Activated naive CD8-positive, alpha-beta T cell treated with anti-CD3 and anti-CD28 coated beads, Interleukin-2, amount 10 ng/mL, durations not matched to agents 7 days and 5 days (primary cell): ENCODE measurements at regions not wholly inside any gene's neighbourhood (a gene's known extent, or its start where the extent isn't known, plus 50 kb on each side); places are given as distances from the start of the nearest gene placed in this dataset.

Experiments
- ATAC-seq: fragments of 150-1000 bp; cut with Tn5 transposase; one replicate; pipeline ENCODE4 v1.10.0; 2021; ENCODE audit warnings: low read depth, moderate library complexity
- POLR2A ChIA-PET: fragments of 350-600 bp; sonication (Branson Sonifier 250); formaldehyde crosslinking; loops from one replicate; lab custom pipeline; 2021; ENCODE audit warnings: antibody characterized with exemption; lab: Charles Lee
- DNase-seq: peaks from one replicate; pipeline ENCODE4 v3.0.0; 2021
- H3K27ac Mint-ChIP-seq: one replicate; pipeline ENCODE4 v1.8.0; 2022; ENCODE audit warnings: mild to moderate bottlenecking, mixed read lengths
- H3K27me3 Mint-ChIP-seq: one replicate; pipeline ENCODE4 v1.8.0; 2022; ENCODE audit warnings: mild to moderate bottlenecking, moderate library complexity, mixed read lengths
- H3K36me3 Mint-ChIP-seq: one replicate; pipeline ENCODE4 v1.8.0; 2021; ENCODE audit warnings: mild to moderate bottlenecking, mixed read lengths
- H3K4me1 Mint-ChIP-seq: one replicate; pipeline ENCODE4 v1.8.0; 2021; ENCODE audit warnings: mixed read lengths
- H3K4me3 Mint-ChIP-seq: one replicate; pipeline ENCODE4 v1.8.0; 2022; ENCODE audit warnings: mild to moderate bottlenecking, moderate library complexity, mixed read lengths
- H3K9me3 Mint-ChIP-seq: one replicate; pipeline ENCODE4 v1.8.0; 2021; ENCODE audit warnings: mixed read lengths

DNA sequence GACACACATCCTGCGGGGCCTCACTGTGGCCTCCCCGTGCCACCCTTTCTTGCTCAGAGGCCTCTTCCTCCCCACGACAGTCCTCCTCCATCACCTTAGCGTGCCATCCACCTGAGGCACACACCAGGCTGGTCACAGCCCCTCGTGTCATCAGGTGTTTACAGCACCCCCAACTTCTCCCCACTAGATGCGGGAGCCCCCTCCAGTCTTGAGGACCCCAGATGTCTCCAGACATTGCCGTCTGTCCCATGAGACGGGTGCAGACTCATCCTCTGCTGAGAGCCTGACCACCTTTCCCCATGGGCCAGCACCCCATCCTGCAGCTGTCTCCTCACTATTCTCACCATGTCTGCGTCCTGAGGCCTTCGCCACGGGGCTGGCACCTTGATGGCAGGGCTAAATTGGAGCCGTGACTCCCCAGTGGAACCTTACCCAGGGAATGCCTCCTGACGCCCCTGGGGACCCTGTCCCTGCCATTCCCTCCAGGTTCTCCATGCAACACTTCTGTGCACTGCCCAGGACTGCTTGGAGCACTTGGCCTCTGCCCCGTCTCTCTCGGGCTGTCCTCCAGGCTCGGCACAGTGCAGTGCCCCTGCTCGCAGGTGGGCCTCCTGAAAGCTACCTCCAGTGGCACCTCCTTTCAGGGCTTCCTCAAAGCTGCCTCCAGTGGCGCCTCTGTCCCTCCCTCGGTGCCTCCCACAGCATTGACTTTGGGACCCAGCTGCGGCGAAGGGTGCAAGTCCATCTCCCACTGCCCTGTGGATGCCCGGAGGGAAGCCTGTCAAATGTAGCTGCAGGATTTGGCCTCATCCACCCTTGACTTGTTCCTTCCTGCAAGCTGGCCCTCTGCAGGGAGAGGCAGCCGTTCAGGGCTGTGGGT, 1386.8 kb downstream of the BRD1 start:
- DNase-seq (no peak), ATAC-seq (no peak)
- Mint-ChIP-seq H3K4me3 (no peak overlapping the region), H3K9me3 (no peaks in the 10 kb centered on the region), H3K4me1 (no peaks in the 10 kb centered on the region), H3K36me3 (no peaks in the 10 kb centered on the region), H3K27me3 (no peaks in the 10 kb centered on the region), H3K27ac (no peak overlapping the region)
- POLR2A ChIA-PET, result no interaction called here

- Mint-ChIP-seq H3K36me3 (no peaks in the 10 kb centered on the region), H3K4me1 (no peaks in the 10 kb centered on the region), H3K9me3 (no peaks in the 10 kb centered on the region), H3K27me3 (no peaks in the 10 kb centered on the region), H3K27ac (no peak overlapping the region), H3K4me3 (no peak overlapping the region)
- no peak for ATAC-seq
- POLR2A ChIA-PET, result no interaction called here
- no peak for DNase-seq
Observed at GRCh38 chr22:48440176-48440575, 1387.5 kb downstream of the BRD1 start.

- no peaks in the 10 kb centered on the region for H3K36me3 Mint-ChIP-seq
- H3K27ac Mint-ChIP-seq, result no peak overlapping the region
- no peaks in the 10 kb centered on the region for H3K9me3 Mint-ChIP-seq
- no peaks in the 10 kb centered on the region for H3K4me1 Mint-ChIP-seq
- ATAC-seq, result no peak
- no peaks in the 10 kb centered on the region for H3K27me3 Mint-ChIP-seq
- DNase-seq, result no peak
- POLR2A ChIA-PET, result no interaction called here
- H3K4me3 Mint-ChIP-seq, result no peak overlapping the region
Observed at GRCh38 chr22:48439560-48440135, 1388.0 kb downstream of the BRD1 start.

DNA sequence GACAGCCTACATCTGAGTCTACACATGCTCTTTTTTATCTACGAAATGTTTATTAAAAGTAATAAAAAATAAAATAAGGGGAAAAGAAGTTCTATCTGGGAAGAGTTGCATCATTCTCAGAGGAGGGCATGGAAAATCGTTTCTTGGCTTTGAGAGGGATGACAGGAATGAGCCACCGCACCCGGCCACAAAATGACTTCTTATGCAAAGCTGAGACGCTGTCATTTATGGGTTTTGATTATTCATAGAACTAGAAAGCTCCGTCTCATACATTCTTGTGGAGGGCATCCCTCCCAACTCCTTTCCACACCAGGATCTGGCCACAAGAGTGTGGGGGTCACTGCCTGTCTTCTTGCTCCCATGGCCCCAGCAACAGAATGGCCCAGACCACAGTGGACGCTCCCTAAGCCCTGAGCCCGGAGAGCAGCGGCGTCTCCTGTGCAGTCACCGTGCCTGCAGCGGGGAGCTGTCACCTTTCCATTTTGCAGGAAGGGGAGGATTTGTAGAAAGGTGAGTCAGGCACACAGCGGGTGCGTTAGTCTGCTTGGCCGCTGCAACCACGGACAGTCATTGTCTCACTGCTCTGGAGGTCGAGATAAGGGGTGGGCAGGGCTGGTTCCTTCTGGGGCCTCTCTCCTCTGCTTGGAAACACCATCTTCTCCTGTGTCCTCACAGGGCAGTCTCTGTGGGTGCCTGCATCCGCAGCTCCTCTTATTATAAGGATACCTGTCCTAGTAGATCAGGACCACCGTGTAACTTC, 1388.7 kb downstream of the BRD1 start:
- H3K27me3 Mint-ChIP-seq, result no peaks in the 10 kb centered on the region

DNA sequence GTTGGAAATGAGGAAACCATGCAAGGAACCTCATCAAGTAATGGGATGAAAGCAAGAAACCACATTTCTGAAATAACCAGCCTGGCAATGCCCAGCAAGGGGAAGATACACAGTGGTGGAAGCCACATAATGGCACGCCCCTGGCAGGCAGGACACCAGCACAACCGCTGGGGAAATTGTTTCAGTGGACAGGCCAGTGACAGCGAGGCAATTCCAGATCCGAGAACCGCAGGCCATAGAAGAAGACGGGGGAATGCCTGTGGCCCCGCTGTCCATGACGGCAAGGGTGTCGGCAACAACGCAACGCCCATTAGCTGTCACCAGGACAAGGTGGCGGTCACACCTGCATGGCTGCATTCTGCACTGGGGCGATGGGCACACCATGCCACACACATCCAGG, 1389.6 kb downstream of the BRD1 start:
- H3K4me3 Mint-ChIP-seq, result no peak overlapping the region
- H3K27ac Mint-ChIP-seq, result no peak overlapping the region
- POLR2A ChIA-PET, result no interaction called here

More for the DNA sequence above, 1388.7 kb downstream of the BRD1 start:
- POLR2A ChIA-PET, result no interaction called here
- Mint-ChIP-seq H3K9me3 (no peaks in the 10 kb centered on the region), H3K4me1 (no peaks in the 10 kb centered on the region), H3K27ac (no peak overlapping the region), H3K4me3 (no peak overlapping the region), H3K36me3 (no peaks in the 10 kb centered on the region)
- DNase-seq (no peak), ATAC-seq (no peak)

DNA sequence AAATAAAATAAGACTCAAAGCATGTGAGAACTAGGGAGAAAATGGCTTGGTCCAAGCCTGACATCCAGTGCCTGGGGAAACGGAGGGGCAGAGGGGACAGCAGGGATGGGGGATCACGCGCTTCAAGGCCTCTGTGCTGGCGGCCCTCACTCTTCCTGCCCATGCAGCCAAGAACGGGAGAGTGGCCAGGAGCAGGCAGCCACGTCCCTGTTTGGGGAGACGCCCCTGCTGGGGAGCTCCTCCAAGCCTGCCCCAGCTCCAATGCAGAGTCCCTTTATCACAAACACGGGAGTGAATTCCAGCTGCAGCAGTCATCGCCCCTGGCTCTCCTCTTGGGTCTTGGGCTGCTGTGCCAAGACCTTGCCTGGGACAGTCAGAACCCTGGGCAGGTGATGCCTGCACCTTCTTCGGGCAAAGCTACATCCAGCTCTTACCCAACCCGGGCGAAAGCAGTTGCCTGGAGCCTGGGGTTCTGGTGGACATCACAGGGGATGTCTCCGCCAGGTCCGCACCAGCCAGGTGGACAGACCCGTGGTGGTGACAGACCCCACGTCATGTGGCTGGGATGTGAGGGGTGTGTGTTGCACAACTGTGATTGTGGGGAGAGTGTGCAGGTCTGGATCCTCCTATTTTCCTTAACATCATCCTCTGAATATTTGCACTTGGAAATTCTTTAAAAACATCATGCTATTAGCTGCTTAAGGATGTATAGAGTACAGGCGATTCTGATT, 1391.3 kb downstream of the BRD1 start:
- ATAC-seq, result no peak
- no peaks in the 10 kb centered on the region for H3K36me3 Mint-ChIP-seq
- no peak for DNase-seq

More for the DNA sequence above, 1389.6 kb downstream of the BRD1 start:
- H3K27me3 Mint-ChIP-seq, result no peaks in the 10 kb centered on the region
- no peaks in the 10 kb centered on the region for H3K36me3 Mint-ChIP-seq
- no peaks in the 10 kb centered on the region for H3K9me3 Mint-ChIP-seq
- ATAC-seq, result no peak
- DNase-seq, result no peak
- H3K4me1 Mint-ChIP-seq, result no peaks in the 10 kb centered on the region

GRCh38 chr22:48434868-48435250, 1392.8 kb downstream of the BRD1 start:
- no peaks in the 10 kb centered on the region for H3K4me1 Mint-ChIP-seq
- H3K36me3 Mint-ChIP-seq, result no peaks in the 10 kb centered on the region
- H3K27me3 Mint-ChIP-seq, result no peaks in the 10 kb centered on the region
- no peaks in the 10 kb centered on the region for H3K9me3 Mint-ChIP-seq
- no peak overlapping the region for H3K4me3 Mint-ChIP-seq
- DNase-seq (no peak), ATAC-seq (no peak)
- H3K27ac Mint-ChIP-seq, result no peak overlapping the region
- POLR2A ChIA-PET, result no interaction called here

More for the DNA sequence above, 1391.3 kb downstream of the BRD1 start:
- Mint-ChIP-seq H3K27me3 (no peaks in the 10 kb centered on the region), H3K4me3 (no peak overlapping the region), H3K4me1 (no peaks in the 10 kb centered on the region), H3K27ac (no peak overlapping the region), H3K9me3 (no peaks in the 10 kb centered on the region)
- POLR2A ChIA-PET, result no interaction called here

DNA sequence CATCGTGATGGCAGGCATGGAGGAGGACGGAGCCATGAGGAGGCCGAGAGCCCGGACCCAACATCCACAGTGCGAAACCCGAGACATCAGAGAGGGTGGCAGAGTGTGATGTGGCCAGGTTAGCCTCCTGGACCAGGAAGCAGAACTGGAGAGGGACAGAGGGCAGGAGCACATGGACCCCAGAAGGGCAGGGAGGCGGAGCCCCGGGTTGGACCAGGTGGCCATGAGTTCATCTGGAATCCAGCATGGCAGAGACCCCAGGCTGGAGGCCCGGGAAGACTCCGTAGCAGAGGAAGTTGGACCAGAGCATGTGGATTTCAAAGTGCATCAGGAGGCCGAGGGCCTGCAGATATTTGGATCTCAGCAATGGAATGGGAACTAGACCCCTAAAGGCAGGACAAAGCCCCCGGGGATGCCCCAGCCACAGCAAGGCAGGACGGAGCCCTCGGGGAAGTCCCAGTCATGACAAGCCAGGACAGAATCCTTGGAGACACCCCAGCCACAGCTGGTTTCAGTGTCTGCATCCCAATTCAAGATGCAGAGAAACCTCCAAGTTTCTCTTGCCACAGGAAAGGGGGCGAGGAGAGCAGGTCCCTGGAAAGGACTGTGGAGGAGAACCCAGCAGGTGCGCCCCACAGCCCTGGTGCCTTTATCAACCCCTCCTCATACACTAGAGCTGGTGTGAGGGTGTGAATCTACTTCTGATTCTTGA, 1393.4 kb downstream of the BRD1 start:
- Mint-ChIP-seq H3K27me3 (no peaks in the 10 kb centered on the region), H3K27ac (no peak overlapping the region), H3K4me3 (no peak overlapping the region), H3K4me1 (no peaks in the 10 kb centered on the region), H3K9me3 (no peaks in the 10 kb centered on the region), H3K36me3 (no peaks in the 10 kb centered on the region)
- POLR2A ChIA-PET, result no interaction called here
- ATAC-seq, result no peak
- DNase-seq, result no peak

DNA sequence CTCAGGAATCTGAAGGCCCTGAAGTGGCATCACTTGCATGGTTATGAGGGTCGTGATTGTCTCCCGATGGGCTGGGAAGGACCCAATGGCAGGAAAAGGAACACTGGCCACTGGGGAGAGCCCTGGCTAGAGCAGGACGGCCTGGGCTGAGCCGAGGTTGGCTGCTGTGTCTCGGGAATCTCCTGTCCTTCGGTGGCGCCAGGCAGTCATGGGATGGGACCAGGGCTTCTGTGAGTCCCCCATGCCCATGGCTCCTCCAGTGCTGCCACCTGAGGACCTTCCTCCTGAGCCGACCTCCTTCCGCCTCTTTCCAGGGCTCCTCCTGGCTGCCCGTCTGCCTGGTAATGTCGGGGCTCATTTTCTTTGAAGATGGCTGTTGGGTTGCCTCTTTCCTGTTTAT, 1394.0 kb downstream of the BRD1 start:
- no peak overlapping the region for H3K4me3 Mint-ChIP-seq
- no peak for DNase-seq

GRCh38 chr22:48432781-48433518, 1394.7 kb downstream of the BRD1 start:
- ATAC-seq, result no peak
- Mint-ChIP-seq H3K9me3 (no peaks in the 10 kb centered on the region), H3K4me3 (no peak overlapping the region), H3K4me1 (no peaks in the 10 kb centered on the region), H3K27ac (no peak overlapping the region), H3K36me3 (no peaks in the 10 kb centered on the region), H3K27me3 (no peaks in the 10 kb centered on the region)
- POLR2A ChIA-PET, result no interaction called here
- DNase-seq, result no peak

More for the DNA sequence above, 1394.0 kb downstream of the BRD1 start:
- no peaks in the 10 kb centered on the region for H3K4me1 Mint-ChIP-seq
- H3K27ac Mint-ChIP-seq, result no peak overlapping the region
- no peaks in the 10 kb centered on the region for H3K9me3 Mint-ChIP-seq
- H3K36me3 Mint-ChIP-seq, result no peaks in the 10 kb centered on the region
- POLR2A ChIA-PET, result no interaction called here
- no peak for ATAC-seq
- no peaks in the 10 kb centered on the region for H3K27me3 Mint-ChIP-seq

GRCh38 chr22:48431536-48432315, 1395.9 kb downstream of the BRD1 start:
- no peak for DNase-seq
- H3K4me3 Mint-ChIP-seq, result no peak overlapping the region
- no peaks in the 10 kb centered on the region for H3K27me3 Mint-ChIP-seq
- H3K9me3 Mint-ChIP-seq, result no peaks in the 10 kb centered on the region
- no peak for ATAC-seq
- no peak overlapping the region for H3K27ac Mint-ChIP-seq
- H3K4me1 Mint-ChIP-seq, result no peaks in the 10 kb centered on the region
- POLR2A ChIA-PET, result no interaction called here
- H3K36me3 Mint-ChIP-seq, result no peaks in the 10 kb centered on the region

- no peak overlapping the region for H3K4me3 Mint-ChIP-seq
- no peaks in the 10 kb centered on the region for H3K4me1 Mint-ChIP-seq
Observed at GRCh38 chr22:48431014-48431413, 1396.7 kb downstream of the BRD1 start.

More at GRCh38 chr22:48431014-48431413, 1396.7 kb downstream of the BRD1 start:
- no peaks in the 10 kb centered on the region for H3K27me3 Mint-ChIP-seq
- H3K9me3 Mint-ChIP-seq, result no peaks in the 10 kb centered on the region
- no peak for DNase-seq
- no peaks in the 10 kb centered on the region for H3K36me3 Mint-ChIP-seq
- H3K27ac Mint-ChIP-seq, result no peak overlapping the region
- POLR2A ChIA-PET, result no interaction called here
- ATAC-seq, result no peak
